Neural progenitor cell (in vitro differentiated cells): ENCODE measurements at regions not wholly inside any gene's neighbourhood (a gene's known extent, or its start where the extent isn't known, plus 50 kb on each side); places are given as distances from the start of the nearest gene placed in this dataset.

ENCODE experiments used
- EZH2phosphoT487 ChIP-seq: fragments of 200-600 bp; sonication (generic); IDR thresholded peaks from 2 replicates; pipeline ENCODE4 v1.6.1; 2017; ENCODE audit warnings: antibody characterized with exemption
- TF ChIP-seq, protein P1 (sequence below): fragments of 200-600 bp; sonication (generic); IDR thresholded peaks from 2 replicates; pipeline ENCODE4 v1.5.1; 2017; ENCODE audit warnings: antibody characterized with exemption, mild to moderate bottlenecking

DNA sequence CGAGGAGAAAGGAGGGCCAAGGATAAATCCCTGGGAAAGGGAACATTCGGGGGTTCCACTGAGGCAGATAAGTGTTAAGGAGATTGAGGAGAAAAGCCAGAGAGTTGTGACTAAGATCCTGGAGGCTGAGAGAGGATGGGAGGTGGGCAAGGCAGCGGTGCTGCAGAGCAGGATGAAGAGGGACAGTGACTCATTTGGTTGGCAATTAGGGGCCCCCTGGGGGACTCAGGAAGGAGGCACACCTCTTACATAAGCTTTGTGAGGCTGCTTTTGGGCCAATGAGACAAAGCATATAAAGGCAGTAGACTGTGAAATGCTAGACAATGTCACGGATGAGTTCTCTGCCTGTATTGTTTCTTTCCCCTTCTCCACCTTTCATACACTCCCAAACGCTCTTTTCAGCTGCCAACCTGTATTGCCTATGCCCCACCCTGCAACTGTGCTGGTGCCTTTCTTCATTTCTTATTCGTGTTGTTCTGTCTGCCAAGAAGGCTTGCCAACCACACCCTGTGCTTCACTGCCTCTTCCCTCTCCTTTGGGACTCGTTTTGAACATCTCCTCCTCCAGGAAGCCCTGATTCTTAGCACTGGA, 246.8 kb upstream of the KIRREL3 start:
- TF ChIP-seq, protein P1, sequence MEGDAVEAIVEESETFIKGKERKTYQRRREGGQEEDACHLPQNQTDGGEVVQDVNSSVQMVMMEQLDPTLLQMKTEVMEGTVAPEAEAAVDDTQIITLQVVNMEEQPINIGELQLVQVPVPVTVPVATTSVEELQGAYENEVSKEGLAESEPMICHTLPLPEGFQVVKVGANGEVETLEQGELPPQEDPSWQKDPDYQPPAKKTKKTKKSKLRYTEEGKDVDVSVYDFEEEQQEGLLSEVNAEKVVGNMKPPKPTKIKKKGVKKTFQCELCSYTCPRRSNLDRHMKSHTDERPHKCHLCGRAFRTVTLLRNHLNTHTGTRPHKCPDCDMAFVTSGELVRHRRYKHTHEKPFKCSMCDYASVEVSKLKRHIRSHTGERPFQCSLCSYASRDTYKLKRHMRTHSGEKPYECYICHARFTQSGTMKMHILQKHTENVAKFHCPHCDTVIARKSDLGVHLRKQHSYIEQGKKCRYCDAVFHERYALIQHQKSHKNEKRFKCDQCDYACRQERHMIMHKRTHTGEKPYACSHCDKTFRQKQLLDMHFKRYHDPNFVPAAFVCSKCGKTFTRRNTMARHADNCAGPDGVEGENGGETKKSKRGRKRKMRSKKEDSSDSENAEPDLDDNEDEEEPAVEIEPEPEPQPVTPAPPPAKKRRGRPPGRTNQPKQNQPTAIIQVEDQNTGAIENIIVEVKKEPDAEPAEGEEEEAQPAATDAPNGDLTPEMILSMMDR, result no peak
- TF ChIP-seq EZH2phosphoT487, result no peak
